ENCODE measurements at regions not wholly inside any gene's neighbourhood (a gene's known extent, or its start where the extent isn't known, plus 50 kb on each side); places are given as distances from the start of the nearest gene placed in this dataset.
A peak's percentile ranks its signal among the peaks of the same experiment; 100 is the strongest.

GRCh38 chr10:4448030-4448429 lies 378.0 kb upstream of the AKR1E2 start:
- no peak overlapping the region for H3K18ac ChIP-seq (ENCODE audit: insufficient read length, low read depth, low read length)
- H2AFZ ChIP-seq (ENCODE audit: low read length), result peak overlapping the region; percentile 10
- H3K4me1 Mint-ChIP-seq, result peaks cover 12 to 14% of the 10 kb centered on the region in 2 experiments
- H3K23me2 ChIP-seq (ENCODE audit: insufficient read length, low read depth, low read length, poor library complexity, severe bottlenecking), result no peaks in the 10 kb centered on the region
- H3K23ac ChIP-seq (ENCODE audit: insufficient read length, low read depth, low read length), result no peak overlapping the region
- no peak overlapping the region for H3T11ph ChIP-seq (ENCODE audit: low read length)
- H3K4ac ChIP-seq (ENCODE audit: low read depth, low read length), result no peak overlapping the region
- no peaks in the 10 kb centered on the region for H3K79me1 ChIP-seq (ENCODE audit: insufficient read depth, low read depth, low read length, poor library complexity, severe bottlenecking)
- H2BK12ac ChIP-seq (ENCODE audit: insufficient read length, low read depth, low read length), result no peak overlapping the region
- no peaks in the 10 kb centered on the region for H4K20me1 ChIP-seq (ENCODE audit: control insufficient read depth, insufficient read depth, insufficient read length)
- H3K27me3 Mint-ChIP-seq (ENCODE audit: low read depth), result no peaks in the 10 kb centered on the region
- H3K27ac Mint-ChIP-seq, result no peak overlapping the region
- no peak overlapping the region for H2AK5ac ChIP-seq (ENCODE audit: insufficient read length, low read length)
- H4K5ac ChIP-seq (ENCODE audit: insufficient read length, low read depth, low read length), result no peak overlapping the region
- no peak overlapping the region for H2BK15ac ChIP-seq (ENCODE audit: low read depth, low read length)
- no peak overlapping the region for H3K56ac ChIP-seq (ENCODE audit: insufficient read length, low read depth, low read length)
- H4K8ac ChIP-seq (replicated peaks; ENCODE audit: insufficient read length, low read depth, low read length), result no peak overlapping the region
- H3K9ac ChIP-seq (ENCODE audit: extremely low read depth, insufficient read length, low read length), result no peak overlapping the region
- H3K27me3 ChIP-seq (ENCODE audit: insufficient read depth, low read length), result no peaks in the 10 kb centered on the region
- no peak overlapping the region for H3K14ac ChIP-seq (ENCODE audit: insufficient read depth, low read length)
- H3K27ac ChIP-seq (ENCODE audit: insufficient read length, low read depth, low read length), result no peak overlapping the region
- peaks cover 0 to 4% (median 0%) of the 10 kb centered on the region in 3 experiments; a peak in 4 of 7 replicates for H3K36me3 Mint-ChIP-seq (ENCODE audit: insufficient read depth in 1 of 3, low read depth in 3 of 3)
- H2BK20ac ChIP-seq (ENCODE audit: low read depth, low read length, poor library complexity, severe bottlenecking), result no peak overlapping the region
- H3K9me3 ChIP-seq (ENCODE audit: control insufficient read depth, low read depth, low read length), result no peaks in the 10 kb centered on the region
- H2BK120ac ChIP-seq (ENCODE audit: low read depth, low read length, poor library complexity, severe bottlenecking), result no peak overlapping the region
- H3K4me2 ChIP-seq (ENCODE audit: insufficient read depth, insufficient read length, low read length), result no peak overlapping the region
- H3K4me3 Mint-ChIP-seq, result no peak overlapping the region
- no peak for DNase-seq
- no peak overlapping the region for H4K91ac ChIP-seq (ENCODE audit: insufficient read length, low read depth, low read length)
- WGBS (ENCODE audit: extremely low coverage, insufficient read length, low lambda C conversion rate), result no CpG with 5 or more reads among the region's 1 CpG
- H3K79me2 ChIP-seq (ENCODE audit: insufficient read depth, low read length), result no peaks in the 10 kb centered on the region
- peaks cover 4 to 8% of the 10 kb centered on the region in 2 experiments; a peak in 2 of 5 replicates for H3K9me3 Mint-ChIP-seq
- no peak overlapping the region for H2BK5ac ChIP-seq (ENCODE audit: insufficient read length, low read length)
- TF ChIP-seq CTCF (conservative IDR thresholded peaks at IDR 0.05), result no peak
- H3K4me1 ChIP-seq (ENCODE audit: insufficient read depth, low read length), result no peaks in the 10 kb centered on the region; the same call in 1 of the 2 replicates
